Caco-2 (cell line): ENCODE measurements at regions not wholly inside any gene's neighbourhood (a gene's known extent, or its start where the extent isn't known, plus 50 kb on each side); places are given as distances from the start of the nearest gene placed in this dataset.

ENCODE experiments used
- BruUV-seq: library from RNA; stranded (reverse); fragments of 400-500 nt; replicated peaks from 2 replicates; lab custom pipeline; 2021; lab: Mats Ljungman, UMichigan
- CTCF ChIA-PET: fragments of 300-600 bp; sonication (Branson Sonifier 250); formaldehyde crosslinking; loops from one replicate; lab custom pipeline; 2022; ENCODE audit warnings: antibody characterized with exemption; lab: Charles Lee
- POLR2A ChIA-PET: fragments of 300-600 bp; sonication (Branson Sonifier 250); formaldehyde crosslinking; loops from one replicate; lab custom pipeline; 2022; ENCODE audit warnings: antibody characterized with exemption; lab: Charles Lee
- DNase-seq, 2 experiments: peaks; one replicate each; pipeline versions ENCODE4 v3.0.0 to v3.0.0-alpha.2; 2020 to 2022
- H3K27me3 ChIP-seq: replicated peaks from 2 replicates; pipeline ENCODE4 v1.6.0; 2011; ENCODE audit warnings: low read length; ENCODE audit not compliant: control insufficient read depth, insufficient read depth
- H3K36me3 ChIP-seq: 2 replicates; pipeline ENCODE4 v1.5.1; 2011; ENCODE audit warnings: low read length; ENCODE audit not compliant: control insufficient read depth, insufficient read depth
- H3K4me1 ChIP-seq: fragments of 250-450 bp; sonication (Bioruptor Pico); 2 replicates; pipeline ENCODE4 v1.5.1; 2020; ENCODE audit warnings: mild to moderate bottlenecking
- H3K4me3 ChIP-seq: 2 replicates; pipeline ENCODE4 v1.5.1; 2011; ENCODE audit warnings: low read depth, mild to moderate bottlenecking, control low read depth, low read length
- H3K9me3 ChIP-seq: fragments of 250-450 bp; sonication (Bioruptor Pico); 2 replicates; pipeline ENCODE4 v1.5.1; 2020; ENCODE audit warnings: mild to moderate bottlenecking, moderate library complexity
- H3K27ac Mint-ChIP-seq: one replicate; pipeline ENCODE4 v1.8.0; 2022; ENCODE audit warnings: mixed read lengths; ENCODE audit not compliant: unreplicated experiment
- H3K27me3 Mint-ChIP-seq: one replicate; pipeline ENCODE4 v1.8.0; 2022; ENCODE audit warnings: mixed read lengths; ENCODE audit not compliant: insufficient read depth, unreplicated experiment
- H3K36me3 Mint-ChIP-seq: one replicate; pipeline ENCODE4 v1.8.0; 2022; ENCODE audit warnings: mild to moderate bottlenecking, mixed read lengths; ENCODE audit not compliant: insufficient read depth, unreplicated experiment
- H3K4me1 Mint-ChIP-seq: one replicate; pipeline ENCODE4 v1.8.0; 2022; ENCODE audit warnings: low read depth, mixed read lengths; ENCODE audit not compliant: unreplicated experiment
- H3K4me3 Mint-ChIP-seq: one replicate; pipeline ENCODE4 v1.8.0; 2022; ENCODE audit warnings: mild to moderate bottlenecking, moderate library complexity, mixed read lengths; ENCODE audit not compliant: unreplicated experiment
- H3K9me3 Mint-ChIP-seq: one replicate; pipeline ENCODE4 v1.8.0; 2022; ENCODE audit warnings: mixed read lengths; ENCODE audit not compliant: unreplicated experiment
- intact Hi-C: fragments of 100-400 bp; cut with micrococcal nuclease; formaldehyde crosslinking; loops from one replicate; pipeline ENCODE4 v1.10.0; 2022; ENCODE audit not compliant: unreplicated experiment
- TF ChIP-seq, protein P1 (sequence below), 2 experiments: fragments of 200-600 bp in 1 of 2; IDR thresholded peaks; 1 replicate in 1 of 2; 2 replicates in 1 of 2; pipeline versions ENCODE4 v1.5.1 to v1.8.0; 2011 to 2022; ENCODE audit warnings: antibody characterized with exemption in 1 of 2, control low read depth in 1 of 2, inconsistent platforms in 1 of 2, low read depth in 1 of 2, low read length in 1 of 2, mild to moderate bottlenecking in 1 of 2, moderate library complexity in 1 of 2; ENCODE audit not compliant: insufficient read depth in 1 of 2, severe bottlenecking in 1 of 2, unreplicated experiment in 1 of 2

DNA sequence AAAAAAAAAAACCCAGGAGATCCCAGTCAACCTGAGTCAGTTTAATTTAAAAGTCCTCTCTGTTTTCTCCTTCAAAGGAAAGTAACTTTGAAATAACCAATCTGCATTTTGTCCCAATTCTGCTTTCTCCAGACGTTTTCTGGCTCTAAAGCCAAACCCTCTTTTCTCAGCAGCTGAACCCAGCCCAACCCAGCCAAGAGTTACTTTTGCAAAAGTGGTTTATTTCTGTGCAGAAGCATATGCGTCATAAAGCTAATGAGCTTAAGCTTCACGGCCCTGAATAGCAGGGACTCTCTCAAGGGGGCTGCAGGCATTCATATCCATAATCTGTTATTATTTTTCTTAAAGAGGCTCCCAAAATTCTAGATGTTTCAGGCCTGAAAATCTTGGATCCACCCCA, 176.6 kb downstream of the GALC start:
- Histone ChIP-seq H3K4me1 (no peaks in the 10 kb centered on the region), H3K9me3 (no peaks in the 10 kb centered on the region), H3K4me3 (no peak overlapping the region), H3K36me3 (no peaks in the 10 kb centered on the region), H3K27me3 (no peaks in the 10 kb centered on the region; the same call in 1 of the 2 replicates)
- Mint-ChIP-seq H3K27me3 (peaks cover 18% of the 10 kb centered on the region), H3K27ac (no peak overlapping the region), H3K9me3 (peaks cover 10% of the 10 kb centered on the region), H3K4me1 (peaks cover 7% of the 10 kb centered on the region), H3K36me3 (no peaks in the 10 kb centered on the region), H3K4me3 (no peak overlapping the region)
- intact Hi-C loops: no loop called here
- CTCF ChIA-PET: interaction anchor here (0.7 kb wide), 1 partner anchor 473 kb away, joined by 4 read pairs; no protein-coding TSS in a partner anchor
- DNase-seq: no peak
- POLR2A ChIA-PET: no interaction called here
- BruUV-seq: no TSS peak
- TF ChIP-seq, protein P1, sequence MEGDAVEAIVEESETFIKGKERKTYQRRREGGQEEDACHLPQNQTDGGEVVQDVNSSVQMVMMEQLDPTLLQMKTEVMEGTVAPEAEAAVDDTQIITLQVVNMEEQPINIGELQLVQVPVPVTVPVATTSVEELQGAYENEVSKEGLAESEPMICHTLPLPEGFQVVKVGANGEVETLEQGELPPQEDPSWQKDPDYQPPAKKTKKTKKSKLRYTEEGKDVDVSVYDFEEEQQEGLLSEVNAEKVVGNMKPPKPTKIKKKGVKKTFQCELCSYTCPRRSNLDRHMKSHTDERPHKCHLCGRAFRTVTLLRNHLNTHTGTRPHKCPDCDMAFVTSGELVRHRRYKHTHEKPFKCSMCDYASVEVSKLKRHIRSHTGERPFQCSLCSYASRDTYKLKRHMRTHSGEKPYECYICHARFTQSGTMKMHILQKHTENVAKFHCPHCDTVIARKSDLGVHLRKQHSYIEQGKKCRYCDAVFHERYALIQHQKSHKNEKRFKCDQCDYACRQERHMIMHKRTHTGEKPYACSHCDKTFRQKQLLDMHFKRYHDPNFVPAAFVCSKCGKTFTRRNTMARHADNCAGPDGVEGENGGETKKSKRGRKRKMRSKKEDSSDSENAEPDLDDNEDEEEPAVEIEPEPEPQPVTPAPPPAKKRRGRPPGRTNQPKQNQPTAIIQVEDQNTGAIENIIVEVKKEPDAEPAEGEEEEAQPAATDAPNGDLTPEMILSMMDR (IDR thresholded peaks at IDR 0.05; ENCODE audit: insufficient read depth in 1 of 2, low read depth in 1 of 2, low read length in 1 of 2, severe bottlenecking in 1 of 2, unreplicated experiment in 1 of 2): no peak

DNA sequence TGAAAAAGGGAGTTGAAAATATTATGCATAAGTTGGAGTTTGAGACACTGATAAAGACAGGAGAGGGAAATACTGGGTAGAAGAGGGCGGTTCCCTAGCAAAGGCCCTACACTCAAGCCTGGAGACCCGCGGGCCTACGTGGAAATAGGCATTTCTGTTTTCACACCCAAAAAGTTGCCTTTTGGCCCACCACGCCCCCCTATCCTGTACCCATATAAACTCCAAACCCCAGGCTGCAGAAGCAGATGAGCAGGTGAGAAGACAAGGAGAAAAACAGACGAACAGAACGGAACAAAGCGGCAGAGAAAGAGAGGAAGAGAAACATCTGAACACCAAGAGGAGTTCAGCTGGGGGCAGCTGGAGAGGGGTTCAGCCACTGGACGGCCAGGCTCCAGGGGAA, 177.9 kb downstream of the GALC start:
- Mint-ChIP-seq H3K9me3 (peaks cover 10% of the 10 kb centered on the region), H3K27me3 (peaks cover 18% of the 10 kb centered on the region), H3K4me1 (peaks cover 7% of the 10 kb centered on the region), H3K4me3 (no peak overlapping the region), H3K36me3 (no peaks in the 10 kb centered on the region), H3K27ac (no peak overlapping the region)
- no peaks in the 10 kb centered on the region for H3K4me1 ChIP-seq
- no TSS peak for BruUV-seq
- H3K27me3 ChIP-seq: no peaks in the 10 kb centered on the region
- no peaks in the 10 kb centered on the region for H3K36me3 ChIP-seq
- H3K9me3 ChIP-seq: no peaks in the 10 kb centered on the region
- TF ChIP-seq, protein P1 (IDR thresholded peaks at IDR 0.05; ENCODE audit: insufficient read depth in 1 of 2, low read depth in 1 of 2, low read length in 1 of 2, severe bottlenecking in 1 of 2, unreplicated experiment in 1 of 2): no peak
- intact Hi-C loops: no loop called here
- CTCF ChIA-PET: no interaction called here
- H3K4me3 ChIP-seq: no peak overlapping the region
- POLR2A ChIA-PET: no interaction called here
- no peak for DNase-seq

DNA sequence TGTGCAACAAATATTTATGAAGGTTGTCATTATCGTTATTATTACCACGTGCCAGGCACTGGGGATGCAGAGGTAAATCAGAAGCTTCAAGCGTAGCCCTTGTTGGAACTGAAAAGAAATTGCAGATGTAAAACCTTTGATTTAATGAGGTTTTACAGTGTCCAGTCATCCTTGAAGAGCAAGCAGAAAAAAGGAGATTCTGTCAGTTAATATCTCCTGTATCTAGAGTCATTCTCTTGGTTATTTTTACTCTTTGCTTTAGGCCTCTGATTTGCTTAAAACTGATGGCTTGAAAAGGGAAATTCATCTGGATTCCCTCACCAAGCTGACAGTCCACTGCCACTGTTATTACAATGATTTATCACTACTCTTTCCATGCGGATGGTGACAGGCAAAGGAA, 179.3 kb downstream of the GALC start:
- no TSS peak for BruUV-seq
- no peaks in the 10 kb centered on the region for H3K4me1 ChIP-seq
- H3K27me3 Mint-ChIP-seq: peaks cover 15% of the 10 kb centered on the region
- intact Hi-C loops: no loop called here
- H3K36me3 Mint-ChIP-seq: no peaks in the 10 kb centered on the region
- H3K36me3 ChIP-seq: no peaks in the 10 kb centered on the region
- peaks cover 7% of the 10 kb centered on the region for H3K4me1 Mint-ChIP-seq
- TF ChIP-seq, protein P1 (IDR thresholded peaks at IDR 0.05; ENCODE audit: insufficient read depth in 1 of 2, low read depth in 1 of 2, low read length in 1 of 2, severe bottlenecking in 1 of 2, unreplicated experiment in 1 of 2): no peak
- no peak for DNase-seq
- no peak overlapping the region for H3K27ac Mint-ChIP-seq
- H3K4me3 ChIP-seq: no peak overlapping the region
- CTCF ChIA-PET: no interaction called here
- peaks cover 8% of the 10 kb centered on the region for H3K9me3 Mint-ChIP-seq
- no peaks in the 10 kb centered on the region for H3K27me3 ChIP-seq
- POLR2A ChIA-PET: no interaction called here
- no peak overlapping the region for H3K4me3 Mint-ChIP-seq
- no peaks in the 10 kb centered on the region for H3K9me3 ChIP-seq
